Neural cell (in vitro differentiated cells): ENCODE measurements at regions not wholly inside any gene's neighbourhood (a gene's known extent, or its start where the extent isn't known, plus 50 kb on each side); places are given as distances from the start of the nearest gene placed in this dataset.

Experiments used
- H2AFZ ChIP-seq: fragments of 200-600, 300-800 bp; sonication (generic), shearing (Covaris generic); 2 replicates; pipeline ENCODE4 v1.6.0; 2014; ENCODE audit warnings: low read depth, mild to moderate bottlenecking, antibody characterized with exemption, low read length, moderate library complexity
- H3F3A ChIP-seq: fragments of 200-600 bp; shearing (Covaris generic); 2 replicates; pipeline ENCODE4 v1.6.1; 2016; ENCODE audit warnings: mild to moderate bottlenecking, moderate library complexity, mixed read lengths, antibody characterized with exemption, low read length; ENCODE audit not compliant: insufficient read depth, poor library complexity, severe bottlenecking
- H3K27ac ChIP-seq: fragments of 200-600, 300-800 bp; sonication (generic), shearing (Covaris generic); 2 replicates; pipeline ENCODE4 v1.5.1; 2014; ENCODE audit warnings: mild to moderate bottlenecking, low read length, moderate library complexity
- H3K27me3 ChIP-seq: fragments of 300-800, 200-600 bp; sonication (generic), shearing (Covaris generic); 2 replicates; pipeline ENCODE4 v1.6.0; 2014; ENCODE audit warnings: mild to moderate bottlenecking, low read depth, low read length, moderate library complexity; ENCODE audit not compliant: insufficient read depth
- H3K36me3 ChIP-seq: fragments of 300-800, 200-600 bp; sonication (generic), shearing (Covaris generic); 2 replicates; pipeline ENCODE4 v1.5.1; 2014; ENCODE audit warnings: mild to moderate bottlenecking, antibody characterized with exemption, low read length, moderate library complexity; ENCODE audit not compliant: insufficient read depth
- H3K4me2 ChIP-seq: fragments of 300-800, 200-600 bp; sonication (generic), shearing (Covaris generic); 2 replicates; pipeline ENCODE4 v1.6.0; 2014; ENCODE audit warnings: mild to moderate bottlenecking, low read length
- H3K4me3 ChIP-seq: fragments of 300-800, 200-600 bp; sonication (generic), shearing (Covaris generic); 2 replicates; pipeline ENCODE4 v1.5.1; 2014; ENCODE audit warnings: mild to moderate bottlenecking, low read length, moderate library complexity
- H3K79me2 ChIP-seq: fragments of 200-600 bp; shearing (Covaris generic); replicated peaks from 2 replicates; pipeline ENCODE4 v1.6.0; 2014; ENCODE audit warnings: mild to moderate bottlenecking, low read length, moderate library complexity; ENCODE audit not compliant: insufficient read depth
- H3K9ac ChIP-seq: fragments of 300-800, 200-600 bp; sonication (generic), shearing (Covaris generic); 2 replicates; pipeline ENCODE4 v1.6.1; 2016; ENCODE audit warnings: mild to moderate bottlenecking, low read length, mixed read lengths
- H3K9me2 ChIP-seq: fragments of 200-600 bp; shearing (Covaris generic); 2 replicates; pipeline ENCODE4 v1.6.1; 2016; ENCODE audit warnings: mild to moderate bottlenecking, low read length, mixed read lengths; ENCODE audit not compliant: insufficient read depth
- H3K9me3 ChIP-seq: fragments of 200-600, 300-800 bp; sonication (generic), shearing (Covaris generic); 2 replicates; pipeline ENCODE4 v1.6.1; 2016; ENCODE audit warnings: mild to moderate bottlenecking, mixed run types, low read length, moderate library complexity, mixed read lengths
- H4K20me1 ChIP-seq: fragments of 200-600 bp; shearing (Covaris generic); 2 replicates; pipeline ENCODE4 v1.6.1; 2016; ENCODE audit warnings: mild to moderate bottlenecking, mixed run types; ENCODE audit not compliant: insufficient read depth
- EP300 ChIP-seq: fragments of 450-650 bp; conservative IDR thresholded peaks from 2 replicates; pipeline ENCODE4 v1.6.1; 2014; ENCODE audit warnings: antibody characterized with exemption, mild to moderate bottlenecking, moderate library complexity; ENCODE audit not compliant: poor library complexity, severe bottlenecking
- EZH2 ChIP-seq: fragments of 200-600, 300-800 bp; shearing (Covaris generic), sonication (generic); IDR thresholded peaks from 2 replicates; pipeline ENCODE4 v1.6.1; 2014; ENCODE audit warnings: antibody characterized with exemption, low read length, borderline replicate concordance, mild to moderate bottlenecking; ENCODE audit not compliant: insufficient read depth, poor library complexity, severe bottlenecking
- MXI1 ChIP-seq: fragments of 450-650 bp; conservative IDR thresholded peaks from 2 replicates; pipeline ENCODE4 v1.6.1; 2014; ENCODE audit warnings: antibody characterized with exemption, mild to moderate bottlenecking; ENCODE audit not compliant: poor library complexity, severe bottlenecking
- POLR2AphosphoS5 ChIP-seq: IDR thresholded peaks from 2 replicates; pipeline ENCODE4 v1.6.1; 2012
- RAD21 ChIP-seq: fragments of 450-650 bp; conservative IDR thresholded peaks from 2 replicates; pipeline ENCODE4 v1.6.1; 2014; ENCODE audit warnings: antibody characterized with exemption, mild to moderate bottlenecking, moderate library complexity
- SMC3 ChIP-seq: fragments of 450-650 bp; conservative IDR thresholded peaks from 2 replicates; pipeline ENCODE4 v1.6.1; 2014; ENCODE audit warnings: antibody characterized with exemption, mild to moderate bottlenecking, moderate library complexity; ENCODE audit not compliant: poor library complexity
- TAF1 ChIP-seq: IDR thresholded peaks from 2 replicates; pipeline ENCODE4 v1.6.1; 2012; ENCODE audit warnings: low read depth
- TF ChIP-seq, protein P1 (sequence below): fragments of 450-650 bp; IDR thresholded peaks from 2 replicates; pipeline ENCODE4 v1.5.1; 2014; ENCODE audit warnings: antibody characterized with exemption, mild to moderate bottlenecking, moderate library complexity; ENCODE audit not compliant: poor library complexity, severe bottlenecking
- TF ChIP-seq, protein P2 (sequence below): IDR thresholded peaks from 2 replicates; pipeline ENCODE4 v1.6.1; 2012; ENCODE audit warnings: borderline replicate concordance

DNA sequence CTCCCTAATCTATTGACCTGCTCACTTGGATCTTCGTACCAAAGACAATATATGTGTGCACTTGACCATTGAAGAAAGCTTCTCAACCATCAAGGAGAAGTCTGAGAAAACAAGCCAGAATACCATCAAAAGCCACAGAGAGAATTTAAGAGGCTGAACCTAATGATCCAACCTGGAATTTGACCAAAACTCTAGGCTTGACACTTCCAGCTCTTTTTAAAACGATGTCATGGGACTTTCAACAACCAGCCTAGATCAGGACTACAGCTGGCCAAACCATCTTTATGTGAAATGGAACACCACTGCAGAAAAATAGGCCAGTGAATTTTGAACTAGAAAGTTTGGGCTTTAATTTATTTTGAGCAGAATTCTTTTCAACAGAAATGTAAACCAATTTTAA lies 444.4 kb downstream of the LTN1 start:
- no peaks in the 10 kb centered on the region for H3K36me3 ChIP-seq
- TF ChIP-seq POLR2AphosphoS5 (no peak), SMC3 (no peak)
- no peak overlapping the region for H3K9ac ChIP-seq
- H3K27ac ChIP-seq: no peak overlapping the region
- H2AFZ ChIP-seq: no peak overlapping the region
- H3K79me2 ChIP-seq: no peaks in the 10 kb centered on the region
- H3K4me2 ChIP-seq: no peak overlapping the region
- no peaks in the 10 kb centered on the region for H3F3A ChIP-seq
- no peaks in the 10 kb centered on the region for H3K27me3 ChIP-seq
- H3K4me3 ChIP-seq: no peak overlapping the region
- H3K9me3 ChIP-seq: no peaks in the 10 kb centered on the region
- no peaks in the 10 kb centered on the region for H3K9me2 ChIP-seq
- no peaks in the 10 kb centered on the region for H4K20me1 ChIP-seq

DNA sequence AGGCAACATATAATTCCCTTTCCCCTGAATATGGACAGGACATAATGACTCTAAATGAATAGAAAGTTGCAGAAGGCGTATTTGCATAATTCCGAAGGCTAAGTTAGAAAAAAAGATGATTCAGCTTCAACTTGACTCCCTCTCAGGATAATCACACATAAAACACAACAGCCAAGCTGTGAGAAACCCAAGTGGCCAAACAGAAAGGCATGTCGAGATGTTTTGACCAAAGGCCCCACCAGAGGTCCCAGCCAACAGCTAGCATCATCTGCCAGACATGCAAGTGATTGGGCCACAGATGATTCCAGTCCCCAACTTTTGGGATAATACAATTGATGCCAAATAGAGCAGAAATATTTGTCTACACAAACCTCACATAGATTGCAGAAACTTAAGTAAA lies 444.9 kb downstream of the LTN1 start:
- no peak overlapping the region for H3K4me3 ChIP-seq
- H3K9ac ChIP-seq: no peak overlapping the region
- no peaks in the 10 kb centered on the region for H3K79me2 ChIP-seq
- H3K9me2 ChIP-seq: no peaks in the 10 kb centered on the region
- H3F3A ChIP-seq: no peaks in the 10 kb centered on the region
- H4K20me1 ChIP-seq: no peaks in the 10 kb centered on the region
- no peak overlapping the region for H3K27ac ChIP-seq
- no peaks in the 10 kb centered on the region for H3K9me3 ChIP-seq
- H2AFZ ChIP-seq: no peak overlapping the region
- TF ChIP-seq, protein P1, sequence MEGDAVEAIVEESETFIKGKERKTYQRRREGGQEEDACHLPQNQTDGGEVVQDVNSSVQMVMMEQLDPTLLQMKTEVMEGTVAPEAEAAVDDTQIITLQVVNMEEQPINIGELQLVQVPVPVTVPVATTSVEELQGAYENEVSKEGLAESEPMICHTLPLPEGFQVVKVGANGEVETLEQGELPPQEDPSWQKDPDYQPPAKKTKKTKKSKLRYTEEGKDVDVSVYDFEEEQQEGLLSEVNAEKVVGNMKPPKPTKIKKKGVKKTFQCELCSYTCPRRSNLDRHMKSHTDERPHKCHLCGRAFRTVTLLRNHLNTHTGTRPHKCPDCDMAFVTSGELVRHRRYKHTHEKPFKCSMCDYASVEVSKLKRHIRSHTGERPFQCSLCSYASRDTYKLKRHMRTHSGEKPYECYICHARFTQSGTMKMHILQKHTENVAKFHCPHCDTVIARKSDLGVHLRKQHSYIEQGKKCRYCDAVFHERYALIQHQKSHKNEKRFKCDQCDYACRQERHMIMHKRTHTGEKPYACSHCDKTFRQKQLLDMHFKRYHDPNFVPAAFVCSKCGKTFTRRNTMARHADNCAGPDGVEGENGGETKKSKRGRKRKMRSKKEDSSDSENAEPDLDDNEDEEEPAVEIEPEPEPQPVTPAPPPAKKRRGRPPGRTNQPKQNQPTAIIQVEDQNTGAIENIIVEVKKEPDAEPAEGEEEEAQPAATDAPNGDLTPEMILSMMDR: no peak
- TF ChIP-seq MXI1: no peak
- TF ChIP-seq TAF1: no peak
- no peak for TF ChIP-seq RAD21
- no peak for TF ChIP-seq SMC3
- TF ChIP-seq POLR2AphosphoS5: no peak
- TF ChIP-seq, protein P2, sequence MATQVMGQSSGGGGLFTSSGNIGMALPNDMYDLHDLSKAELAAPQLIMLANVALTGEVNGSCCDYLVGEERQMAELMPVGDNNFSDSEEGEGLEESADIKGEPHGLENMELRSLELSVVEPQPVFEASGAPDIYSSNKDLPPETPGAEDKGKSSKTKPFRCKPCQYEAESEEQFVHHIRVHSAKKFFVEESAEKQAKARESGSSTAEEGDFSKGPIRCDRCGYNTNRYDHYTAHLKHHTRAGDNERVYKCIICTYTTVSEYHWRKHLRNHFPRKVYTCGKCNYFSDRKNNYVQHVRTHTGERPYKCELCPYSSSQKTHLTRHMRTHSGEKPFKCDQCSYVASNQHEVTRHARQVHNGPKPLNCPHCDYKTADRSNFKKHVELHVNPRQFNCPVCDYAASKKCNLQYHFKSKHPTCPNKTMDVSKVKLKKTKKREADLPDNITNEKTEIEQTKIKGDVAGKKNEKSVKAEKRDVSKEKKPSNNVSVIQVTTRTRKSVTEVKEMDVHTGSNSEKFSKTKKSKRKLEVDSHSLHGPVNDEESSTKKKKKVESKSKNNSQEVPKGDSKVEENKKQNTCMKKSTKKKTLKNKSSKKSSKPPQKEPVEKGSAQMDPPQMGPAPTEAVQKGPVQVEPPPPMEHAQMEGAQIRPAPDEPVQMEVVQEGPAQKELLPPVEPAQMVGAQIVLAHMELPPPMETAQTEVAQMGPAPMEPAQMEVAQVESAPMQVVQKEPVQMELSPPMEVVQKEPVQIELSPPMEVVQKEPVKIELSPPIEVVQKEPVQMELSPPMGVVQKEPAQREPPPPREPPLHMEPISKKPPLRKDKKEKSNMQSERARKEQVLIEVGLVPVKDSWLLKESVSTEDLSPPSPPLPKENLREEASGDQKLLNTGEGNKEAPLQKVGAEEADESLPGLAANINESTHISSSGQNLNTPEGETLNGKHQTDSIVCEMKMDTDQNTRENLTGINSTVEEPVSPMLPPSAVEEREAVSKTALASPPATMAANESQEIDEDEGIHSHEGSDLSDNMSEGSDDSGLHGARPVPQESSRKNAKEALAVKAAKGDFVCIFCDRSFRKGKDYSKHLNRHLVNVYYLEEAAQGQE: no peak
- no peak for TF ChIP-seq EP300
- TF ChIP-seq EZH2: no peak
- H3K27me3 ChIP-seq: no peaks in the 10 kb centered on the region
- H3K36me3 ChIP-seq: no peaks in the 10 kb centered on the region
- no peak overlapping the region for H3K4me2 ChIP-seq

DNA sequence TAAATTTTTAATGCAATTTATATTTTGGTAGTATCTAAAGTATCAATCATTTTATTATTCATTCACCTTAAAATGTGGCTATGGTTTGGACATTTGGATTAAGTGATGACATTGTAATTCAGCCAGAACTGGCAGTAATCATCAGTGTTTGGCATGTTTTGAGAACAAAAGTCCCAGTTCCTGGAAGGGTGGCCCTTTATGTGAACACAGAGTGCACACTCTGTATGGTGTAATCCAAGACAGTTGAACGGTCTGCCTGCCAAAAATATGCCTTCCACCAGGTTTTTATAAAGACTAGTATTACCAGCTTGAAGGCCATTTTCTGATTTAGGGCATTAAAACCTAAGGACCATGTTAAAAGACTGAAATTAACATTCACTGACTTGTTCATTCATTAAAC lies 448.7 kb downstream of the LTN1 start:
- Histone ChIP-seq H3K4me3 (no peak overlapping the region), H3K9me2 (no peaks in the 10 kb centered on the region), H2AFZ (no peak overlapping the region), H3K9ac (no peak overlapping the region), H4K20me1 (no peaks in the 10 kb centered on the region), H3K4me2 (no peak overlapping the region), H3K27ac (no peak overlapping the region), H3K36me3 (no peaks in the 10 kb centered on the region), H3K79me2 (no peaks in the 10 kb centered on the region), H3F3A (no peaks in the 10 kb centered on the region), H3K27me3 (no peaks in the 10 kb centered on the region), H3K9me3 (no peaks in the 10 kb centered on the region)
- no peak for TF ChIP-seq EP300
- TF ChIP-seq, protein P1: no peak
- TF ChIP-seq, protein P2: no peak
- no peak for TF ChIP-seq TAF1
- TF ChIP-seq POLR2AphosphoS5: no peak
- no peak for TF ChIP-seq MXI1
- TF ChIP-seq SMC3: no peak
- no peak for TF ChIP-seq EZH2
- no peak for TF ChIP-seq RAD21
